Stimulated activated CD8-positive, alpha-beta memory T cell treated with anti-CD3 and anti-CD28 coated beads, Interleukin-2, amount 100 ng/mL, for 1 hour (primary cell): ENCODE measurements at regions not wholly inside any gene's neighbourhood (a gene's known extent, or its start where the extent isn't known, plus 50 kb on each side); places are given as distances from the start of the nearest gene placed in this dataset.

Source experiments
- DNase-seq, 2 donors: peaks; one replicate each; pipeline ENCODE4 v3.0.0-alpha.2; 2020; ENCODE audit warnings: low read depth in 2 of 2

DNA sequence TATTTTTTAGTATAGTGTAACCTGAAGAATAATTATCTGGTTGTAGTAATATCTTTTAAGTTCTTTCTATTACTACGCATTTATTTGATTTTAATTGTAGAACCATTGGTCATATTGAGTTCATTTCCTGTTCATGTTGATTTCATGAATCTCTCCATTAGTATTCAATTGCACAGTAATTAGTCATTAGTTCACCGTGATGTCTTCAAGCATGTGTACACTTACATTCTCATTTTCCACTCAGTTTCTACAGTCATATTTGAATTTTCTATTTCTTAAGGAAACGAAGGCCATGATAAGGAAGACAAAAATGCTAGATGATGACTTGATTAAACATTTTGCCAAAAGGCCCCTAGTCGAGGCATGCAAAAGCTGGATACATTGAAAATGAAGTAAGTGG lies 333.7 kb upstream of the FANCL start:
- DNase-seq, result no peak

DNA sequence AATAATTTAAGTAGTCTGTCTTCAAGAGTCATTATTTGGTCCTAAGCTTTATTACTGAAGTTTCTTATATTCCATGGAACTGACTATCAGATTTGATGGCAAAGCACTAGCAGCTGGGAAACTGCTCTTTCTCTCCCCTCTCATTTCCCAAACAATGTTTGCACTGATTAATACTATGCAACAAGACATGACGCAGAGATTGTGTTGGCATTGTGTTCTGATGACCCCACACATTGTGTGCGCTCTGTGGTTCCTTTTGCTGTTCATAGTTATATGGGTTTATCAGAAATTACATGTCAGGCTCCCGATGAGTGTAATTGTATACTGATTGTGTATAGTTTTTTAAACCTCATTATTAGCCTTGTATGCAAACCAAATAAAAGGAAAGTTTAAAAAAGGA lies 331.6 kb upstream of the FANCL start:
- DNase-seq, result no peak

DNA sequence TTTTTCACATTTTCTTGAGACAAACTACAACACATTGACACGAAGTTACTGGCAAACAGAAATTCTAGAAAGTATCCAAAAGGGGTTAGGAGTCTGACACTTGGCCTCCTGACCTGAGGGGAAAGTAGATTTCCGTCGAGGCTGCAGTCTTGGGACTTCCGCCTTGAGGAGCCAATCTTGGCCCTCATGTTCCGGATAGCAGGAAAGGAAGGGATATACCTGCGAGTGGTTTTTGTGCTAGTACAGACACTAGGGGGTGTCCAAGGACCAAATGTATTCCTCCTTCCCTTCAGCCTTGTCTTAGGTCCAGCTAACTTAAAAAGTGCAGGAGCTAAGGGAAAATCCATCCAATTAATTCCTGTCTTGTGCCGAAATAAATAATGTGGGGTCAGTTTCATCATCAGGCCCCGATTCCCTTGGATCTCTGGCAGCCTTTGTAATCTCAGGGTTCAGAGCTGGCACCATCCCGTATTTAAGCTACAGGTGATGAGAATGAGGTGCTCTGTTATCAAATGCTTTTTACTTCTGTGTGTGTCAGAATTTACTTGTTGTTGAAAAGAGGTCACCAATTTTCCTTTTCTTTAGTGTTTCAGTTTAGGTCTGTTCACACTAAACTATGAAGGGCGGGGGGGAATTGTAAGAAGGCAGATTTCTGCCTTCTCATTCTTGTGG lies 330.2 kb upstream of the FANCL start:
- DNase-seq, result no peak

DNA sequence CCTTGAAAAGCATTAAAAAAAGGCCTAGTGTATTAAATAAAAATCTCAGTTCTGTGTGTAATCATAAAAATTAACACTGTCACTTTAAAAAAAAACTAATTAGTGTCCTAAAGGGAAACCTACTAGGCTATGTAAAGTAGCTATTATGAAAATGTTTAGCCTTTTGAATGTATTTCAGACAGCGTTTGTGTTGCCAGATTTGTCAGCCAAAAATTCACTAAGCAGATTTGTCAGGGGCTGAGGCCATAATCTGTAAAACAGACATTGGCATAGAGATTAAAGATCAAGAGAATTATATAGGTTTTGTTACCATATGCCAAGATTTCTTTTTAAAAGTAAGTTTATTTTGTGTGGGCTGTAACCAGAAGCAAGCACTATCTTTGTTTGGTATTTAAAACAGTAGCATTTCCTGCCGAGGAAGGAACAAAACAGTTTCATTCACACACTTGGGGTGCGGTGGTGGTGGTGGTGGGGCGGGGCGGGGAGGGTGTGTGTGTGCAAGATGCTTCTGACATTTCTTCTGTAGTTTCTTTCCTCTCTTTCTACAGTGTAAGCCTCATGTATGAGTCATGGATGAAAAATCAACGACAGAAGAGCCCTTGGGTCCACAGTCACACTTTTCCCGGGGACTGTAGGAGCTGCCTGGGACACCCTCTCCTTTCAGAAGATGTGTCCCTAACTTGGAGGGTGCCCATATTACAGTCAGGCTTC lies 328.5 kb upstream of the FANCL start:
- DNase-seq, result no peak

DNA sequence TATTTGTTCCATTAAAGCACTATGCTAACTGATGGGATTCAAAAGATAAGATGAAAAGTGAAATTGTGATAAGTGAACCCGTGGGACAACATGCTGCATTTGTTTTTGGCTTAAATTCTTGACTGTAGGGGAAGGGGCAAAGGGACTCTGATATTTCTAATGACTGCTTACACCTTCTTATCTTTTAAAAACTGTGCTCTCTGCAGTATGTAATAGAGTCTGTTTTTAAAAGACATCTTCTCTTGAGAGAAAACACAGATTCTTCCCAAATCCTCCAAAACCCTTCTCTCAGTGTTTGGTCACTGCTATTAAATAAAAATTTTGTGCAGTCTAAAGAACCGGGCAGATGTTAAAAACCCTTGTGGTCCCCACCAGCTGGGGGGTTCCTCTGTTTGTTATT lies 327.8 kb upstream of the FANCL start:
- no peak for DNase-seq

DNA sequence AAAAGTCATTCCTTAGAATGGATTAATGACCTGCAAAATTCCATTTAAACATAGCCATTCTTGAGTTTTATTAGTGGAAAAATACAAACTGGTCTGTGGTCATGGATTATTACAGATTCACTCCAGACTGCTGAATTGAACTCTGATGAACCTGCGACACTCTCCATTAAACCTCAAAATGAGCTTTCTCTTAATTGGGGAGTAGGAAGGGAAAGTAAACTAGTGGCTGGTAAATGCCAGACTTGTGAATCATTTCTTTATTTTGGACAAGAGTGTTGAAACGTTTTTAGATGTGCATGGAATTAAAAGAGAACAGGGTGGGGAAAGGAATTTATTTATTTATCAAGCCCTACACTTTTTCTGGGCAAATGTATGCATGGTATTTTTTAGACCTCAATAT lies 321.2 kb upstream of the FANCL start:
- DNase-seq, result no peak

DNA sequence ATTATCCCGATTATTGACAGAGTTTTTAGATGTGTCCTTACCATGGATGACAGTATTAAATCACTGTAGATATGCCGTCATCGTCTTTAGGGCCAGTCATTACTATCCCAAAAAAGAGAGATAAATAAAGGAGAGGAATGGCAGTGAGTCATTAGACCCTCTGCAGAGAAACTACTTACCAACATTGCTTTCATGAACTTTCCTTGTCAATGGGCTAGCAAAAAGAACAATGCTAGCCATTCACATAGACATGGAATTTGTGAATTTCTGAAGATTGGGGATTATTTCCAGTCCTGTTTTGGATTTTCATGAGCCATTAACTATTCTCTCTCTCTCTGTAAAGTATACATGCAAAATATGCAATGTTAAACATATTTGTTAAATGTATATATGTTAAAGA lies 319.4 kb upstream of the FANCL start:
- DNase-seq, result no peak

DNA sequence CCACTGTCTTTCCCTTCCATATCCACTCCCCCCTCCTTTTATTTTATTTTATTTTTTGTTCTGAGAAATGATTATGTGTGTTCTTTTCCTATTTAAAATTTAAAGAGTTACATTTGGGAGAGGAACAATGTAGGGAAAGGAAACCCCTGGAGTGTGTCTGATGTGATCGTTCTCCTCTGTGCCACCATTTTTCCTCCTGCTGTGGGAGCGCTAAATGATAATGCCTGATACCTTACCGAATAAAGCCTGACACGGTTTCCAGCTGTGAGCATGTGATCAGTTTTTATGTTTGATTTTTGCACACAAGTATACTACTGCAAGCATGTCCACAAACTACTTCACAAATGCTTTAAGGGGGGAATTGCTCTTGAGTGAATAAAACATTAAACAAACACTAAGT lies 317.8 kb upstream of the FANCL start:
- no peak for DNase-seq

DNA sequence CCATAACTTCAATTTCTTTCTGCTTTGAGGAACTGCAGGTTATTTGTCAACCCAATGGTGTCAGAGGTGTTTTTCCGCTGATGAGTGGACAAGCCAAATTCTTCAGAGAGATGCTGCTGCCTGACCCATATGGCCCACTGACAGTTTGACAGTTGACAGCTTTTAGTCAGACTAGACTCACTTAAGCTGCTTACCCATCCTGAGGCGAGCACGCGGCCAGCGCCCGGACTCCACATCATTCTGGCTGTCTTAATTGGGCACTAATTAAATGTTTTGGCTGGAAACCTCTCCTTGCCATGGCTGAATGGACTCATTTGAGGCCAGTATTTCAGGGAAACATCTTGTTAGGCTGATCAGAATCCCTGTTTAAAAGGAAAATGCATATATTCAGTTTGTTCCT lies 316.1 kb upstream of the FANCL start:
- no peak for DNase-seq

DNA sequence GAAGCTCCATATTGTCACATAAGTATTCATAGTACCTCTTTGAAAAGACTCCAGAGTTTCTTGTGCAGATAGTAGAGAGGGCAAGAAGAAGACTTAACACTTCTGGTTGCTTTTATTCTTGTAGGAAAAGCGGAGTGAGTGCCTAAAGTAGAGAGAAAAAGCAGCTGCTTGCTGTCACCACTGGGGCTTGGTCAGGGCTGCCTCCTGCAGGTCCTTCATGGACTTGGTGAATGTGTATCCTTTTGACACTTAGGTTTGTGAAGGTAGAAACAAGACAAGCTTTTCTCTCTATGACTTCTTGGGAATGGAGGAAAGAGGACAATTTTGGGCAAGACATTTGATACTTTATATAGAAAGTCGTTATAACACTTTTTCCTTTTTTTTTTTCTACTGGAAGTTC lies 312.8 kb upstream of the FANCL start:
- no peak for DNase-seq

DNA sequence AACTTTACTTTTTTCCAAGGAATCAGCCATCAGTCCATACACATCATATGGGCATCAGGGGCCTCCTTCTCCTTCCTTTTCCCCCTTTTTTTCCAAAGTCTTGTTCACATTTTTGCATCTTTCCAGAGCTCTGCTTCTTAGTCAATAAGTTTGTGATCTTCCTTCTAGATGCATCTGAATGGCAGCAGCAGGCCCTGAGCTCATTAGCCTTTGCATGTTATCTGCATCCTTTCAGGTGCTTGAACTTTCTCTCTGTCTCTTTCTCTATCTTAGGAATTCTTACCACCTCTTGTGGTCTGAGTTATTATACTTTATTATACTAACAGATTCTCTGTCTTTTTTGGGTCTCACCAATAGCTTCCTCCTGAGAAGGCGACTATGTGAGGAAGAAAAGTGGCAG lies 312.4 kb upstream of the FANCL start:
- DNase-seq, result no peak

DNA sequence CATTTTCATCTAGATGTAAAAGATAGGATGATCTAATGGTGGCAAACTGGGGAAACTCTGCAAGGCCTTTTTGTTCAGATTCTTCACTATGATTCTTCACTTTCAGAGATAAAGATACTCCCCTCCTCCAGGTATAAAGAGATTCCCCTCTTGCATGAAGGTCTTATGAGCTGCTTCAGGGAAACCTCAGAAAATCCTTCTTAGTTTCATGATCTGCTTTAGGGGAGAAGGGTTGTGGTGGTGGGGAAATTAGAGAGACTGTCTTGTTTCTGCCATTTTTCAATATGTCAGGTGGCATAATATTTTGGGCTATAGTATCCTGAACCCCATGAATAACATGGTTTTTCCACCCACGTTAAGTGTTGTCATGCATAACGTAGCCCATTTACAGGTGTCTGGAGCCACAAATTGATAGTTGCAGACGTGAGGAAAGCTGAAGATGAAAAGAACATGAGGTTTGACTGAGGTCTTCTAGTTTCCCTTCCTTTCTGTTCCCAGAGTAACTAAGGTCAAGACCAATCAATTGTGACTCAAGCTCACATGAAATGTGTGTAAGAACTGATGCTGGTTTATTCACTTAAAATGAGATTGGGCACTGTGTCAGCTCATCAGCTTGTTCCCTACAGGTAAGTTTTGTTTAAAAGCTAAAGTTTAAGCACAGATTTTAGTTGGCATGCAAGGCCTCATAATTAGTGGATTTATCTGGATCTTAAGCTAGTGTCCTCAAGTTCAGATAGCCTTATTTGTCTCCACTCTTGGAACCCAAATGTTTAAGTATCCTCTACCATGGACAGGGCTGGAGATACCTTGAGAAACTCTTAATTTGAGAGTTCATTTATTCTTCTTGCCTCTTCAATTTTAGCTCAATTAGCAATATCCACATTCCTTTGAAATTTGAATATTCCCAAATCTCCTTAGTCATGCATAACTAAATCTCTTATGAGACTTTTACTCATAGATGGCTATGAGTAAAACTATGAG lies 304.5 kb upstream of the FANCL start:
- DNase-seq, result no peak

DNA sequence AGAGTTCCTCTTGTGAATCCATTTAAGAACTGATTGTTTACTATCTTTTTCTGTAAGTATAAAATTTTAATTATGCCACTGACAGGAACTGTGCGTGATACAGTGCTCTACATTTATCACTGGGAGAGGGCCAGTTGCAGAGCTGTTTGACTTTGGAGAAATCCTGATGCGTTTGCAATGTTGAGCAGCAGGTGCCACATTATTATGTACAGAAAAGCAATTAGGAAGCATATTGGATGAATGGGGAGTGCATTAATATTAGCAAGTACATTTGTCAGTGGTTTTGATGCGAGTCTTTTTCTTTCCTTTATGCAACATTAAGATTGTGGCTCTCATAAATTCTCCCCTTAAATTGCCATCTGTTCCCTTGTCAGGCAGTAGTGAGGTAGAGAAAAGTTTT lies 302.3 kb upstream of the FANCL start:
- no peak for DNase-seq

DNA sequence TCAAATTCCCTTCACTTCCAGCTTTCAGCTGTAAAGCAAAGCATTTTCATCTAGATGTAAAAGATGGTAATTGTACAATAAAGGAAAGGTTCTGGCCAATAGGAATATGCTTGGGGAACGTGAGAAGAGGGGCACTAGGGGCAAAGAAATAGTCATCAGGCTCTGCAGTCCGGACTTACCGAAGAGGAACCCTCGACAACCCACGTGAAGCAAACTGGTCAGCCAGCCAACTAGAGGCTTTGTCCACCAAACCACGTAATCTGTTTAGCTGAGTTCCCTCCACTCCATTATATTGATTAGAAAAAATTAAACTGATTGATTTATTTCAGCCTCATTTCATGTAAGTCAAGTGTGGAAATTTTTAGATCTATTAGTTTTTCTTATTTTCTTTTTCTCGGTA lies 300.4 kb upstream of the FANCL start:
- no peak for DNase-seq

DNA sequence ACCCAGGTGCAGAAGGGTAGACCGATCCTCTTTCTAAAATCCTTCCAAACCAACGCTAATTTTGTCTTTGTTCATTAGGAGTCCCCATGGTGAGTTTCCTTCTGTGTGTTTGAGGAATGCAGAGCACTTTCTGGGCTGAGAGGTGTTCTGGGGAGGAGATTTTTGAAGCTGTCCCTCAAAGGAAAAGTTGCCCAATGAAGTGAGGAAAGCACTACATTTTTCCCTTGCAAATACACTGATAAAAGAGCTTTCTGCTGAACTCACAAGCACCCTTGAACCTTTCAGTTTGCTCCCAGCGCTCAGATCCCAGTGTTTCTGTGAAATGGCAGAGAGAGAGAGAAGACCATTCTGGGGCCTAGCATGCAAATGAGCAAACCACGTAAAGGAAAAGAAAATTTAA lies 299.6 kb upstream of the FANCL start:
- DNase-seq, result no peak

DNA sequence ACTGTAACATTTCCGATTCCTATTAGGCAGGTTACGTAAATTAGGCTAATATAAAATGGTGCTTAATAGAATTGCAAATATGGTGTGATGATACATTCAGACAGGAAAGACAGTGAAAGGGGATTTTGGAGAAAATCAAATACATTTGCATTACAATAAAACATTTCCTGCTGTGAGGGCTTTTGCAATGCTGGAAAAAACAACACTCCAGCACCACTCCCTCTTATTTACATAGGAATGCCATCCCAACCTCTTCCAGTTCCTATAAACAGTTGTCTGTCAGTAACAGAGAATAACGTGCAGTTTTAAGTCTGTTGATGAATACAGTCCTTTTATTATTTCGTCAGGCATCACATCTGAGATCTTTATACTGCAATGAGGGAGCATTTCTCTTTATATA lies 298.8 kb upstream of the FANCL start:
- no peak for DNase-seq

DNA sequence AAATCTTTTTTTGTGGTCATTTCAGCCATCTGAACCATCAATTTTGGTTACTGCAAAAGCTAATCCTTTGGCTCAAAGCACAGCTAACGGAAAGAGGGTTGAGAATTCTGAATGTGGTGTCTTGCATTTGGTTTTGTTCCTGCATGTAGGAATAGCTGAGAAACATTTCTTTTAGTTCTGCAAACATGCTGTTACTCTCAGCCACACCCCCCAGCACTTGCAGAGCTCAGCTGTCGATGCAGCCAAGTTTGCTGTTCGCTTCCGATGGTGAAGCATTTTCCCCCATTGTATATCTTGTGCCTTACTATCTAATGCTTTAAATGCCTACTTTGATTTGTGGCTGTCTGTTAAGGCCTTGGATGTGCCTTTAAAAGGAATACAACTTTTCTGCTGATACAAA lies 294.9 kb upstream of the FANCL start:
- no peak for DNase-seq

DNA sequence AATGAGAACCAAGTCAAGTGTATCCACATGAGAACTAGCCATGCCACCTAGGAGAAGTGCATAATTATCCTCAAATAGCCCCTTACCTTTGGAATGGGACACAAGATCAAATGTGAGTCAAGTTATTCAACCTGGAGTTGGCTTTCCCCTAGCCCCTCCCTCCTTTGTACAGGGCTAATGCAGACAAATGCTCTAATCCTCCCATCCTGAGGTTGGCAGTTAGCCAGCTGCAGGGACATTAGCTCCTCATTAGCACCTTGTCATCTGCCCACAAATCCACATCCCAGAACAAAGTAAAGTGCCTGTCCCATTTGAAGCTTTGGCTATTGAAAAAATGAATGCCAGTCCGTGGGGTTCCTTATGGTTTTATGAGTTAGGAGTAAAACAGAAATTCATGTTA lies 294.1 kb upstream of the FANCL start:
- DNase-seq, result no peak

DNA sequence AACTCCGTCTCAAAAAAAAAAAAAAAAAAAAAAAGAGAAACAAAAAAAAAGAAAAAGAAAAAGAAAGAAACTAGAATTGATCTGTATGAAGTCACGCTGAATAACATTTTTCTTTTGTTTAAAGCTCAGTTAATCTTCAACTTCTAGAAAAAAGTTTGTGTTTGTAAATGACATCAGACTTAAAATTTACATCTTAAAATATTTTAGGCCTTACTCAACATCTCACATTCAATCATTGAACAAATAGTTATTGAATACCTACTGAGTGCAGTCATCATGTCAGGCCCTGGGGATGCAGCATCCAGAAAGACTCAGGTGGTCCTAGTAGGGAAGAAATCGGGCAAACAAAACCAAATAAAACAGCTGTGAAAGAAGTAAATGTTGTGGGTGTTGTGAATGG lies 292.3 kb upstream of the FANCL start:
- no peak for DNase-seq

DNA sequence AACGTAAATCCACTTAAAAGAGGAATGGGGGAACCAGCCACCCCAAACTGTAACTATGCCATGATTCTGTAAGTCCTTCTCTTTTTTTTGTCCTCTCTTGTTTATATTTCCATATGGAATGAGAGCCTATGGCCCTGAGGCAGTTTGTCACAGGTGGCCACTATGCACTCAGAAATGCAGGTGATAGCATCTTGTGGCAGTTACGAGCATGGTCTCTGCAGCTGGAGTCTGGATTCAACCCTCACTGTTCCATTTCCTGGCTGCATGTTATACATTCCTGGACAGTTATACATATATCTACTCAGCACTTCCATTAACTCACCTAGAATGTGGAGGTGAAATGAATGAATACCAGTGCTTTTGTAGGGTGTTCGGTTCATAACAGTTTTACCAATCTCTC lies 291.5 kb upstream of the FANCL start:
- DNase-seq, result no peak

DNA sequence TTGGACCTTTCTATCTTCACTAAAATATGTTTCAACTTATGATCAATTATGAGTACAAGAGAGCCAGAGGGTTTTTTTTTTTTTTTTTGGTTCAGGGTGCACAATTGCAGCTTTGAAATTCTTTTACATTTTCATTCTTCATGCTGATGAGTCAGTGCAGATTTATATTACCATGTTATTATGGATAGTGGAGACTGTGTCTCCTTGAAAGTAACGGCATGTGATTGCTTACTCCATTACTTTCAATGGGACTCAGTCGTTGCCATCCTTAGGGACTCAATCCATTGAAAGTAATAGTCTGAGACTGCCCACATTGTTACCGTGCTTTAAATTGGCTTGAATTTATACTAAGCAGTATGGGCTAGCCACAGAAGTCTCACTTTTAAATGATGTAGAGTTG lies 286.5 kb upstream of the FANCL start:
- DNase-seq, result no peak

DNA sequence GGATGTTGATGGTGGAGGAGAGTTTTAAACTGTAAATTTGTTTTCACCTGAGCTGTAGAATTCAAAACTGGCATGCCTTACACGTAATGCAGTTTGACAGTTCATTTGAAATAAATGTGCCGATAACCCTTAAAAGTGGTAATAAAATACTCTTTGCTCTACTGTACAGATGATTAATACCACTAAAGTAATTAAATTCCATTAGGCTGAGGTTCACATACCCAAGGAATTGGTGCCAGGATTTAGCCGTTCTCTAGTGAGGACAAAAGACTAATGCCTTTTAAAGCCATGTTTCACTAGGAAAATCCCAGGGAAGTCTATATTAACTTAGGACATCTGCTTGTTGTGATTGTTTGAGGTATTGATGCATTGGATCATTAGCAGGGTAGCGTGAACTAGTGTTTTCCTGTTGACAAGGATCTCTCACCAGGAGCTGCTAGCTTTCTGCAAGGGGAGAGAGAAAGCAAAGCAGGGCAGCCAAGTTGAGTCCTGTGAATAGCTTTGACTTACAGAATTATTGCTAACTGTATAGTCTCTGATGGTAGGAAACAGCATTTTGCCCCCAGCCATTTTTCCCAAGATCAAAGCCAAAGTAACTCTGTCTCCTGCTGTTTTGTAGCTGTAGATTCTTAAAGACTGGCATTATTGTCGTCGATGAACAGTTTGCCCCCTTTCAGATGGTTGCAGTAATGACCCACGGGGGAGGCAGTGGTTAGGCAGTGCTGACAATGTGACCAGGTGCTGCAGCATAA lies 280.9 kb upstream of the FANCL start:
- DNase-seq, result no peak
